Anterior cingulate cortex (tissue), 58 donors: ENCODE measurements at regions not wholly inside any gene's neighbourhood (a gene's known extent, or its start where the extent isn't known, plus 50 kb on each side); places are given as distances from the start of the nearest gene placed in this dataset.
"Not testable (repeated sequence)": the region's sequence is repeated elsewhere in the genome, so short reads cannot be mapped to it uniquely, and the experiment has no call there.

Experiments used
- DNase-seq, 58 donors: peaks; one replicate each; lab custom pipeline; 2025; lab: John Stamatoyannopoulos, UW

- DNase-seq = no peak
Observed at GRCh38 chr18:22690556-22690955, 242.6 kb upstream of the RBBP8 start.

DNA sequence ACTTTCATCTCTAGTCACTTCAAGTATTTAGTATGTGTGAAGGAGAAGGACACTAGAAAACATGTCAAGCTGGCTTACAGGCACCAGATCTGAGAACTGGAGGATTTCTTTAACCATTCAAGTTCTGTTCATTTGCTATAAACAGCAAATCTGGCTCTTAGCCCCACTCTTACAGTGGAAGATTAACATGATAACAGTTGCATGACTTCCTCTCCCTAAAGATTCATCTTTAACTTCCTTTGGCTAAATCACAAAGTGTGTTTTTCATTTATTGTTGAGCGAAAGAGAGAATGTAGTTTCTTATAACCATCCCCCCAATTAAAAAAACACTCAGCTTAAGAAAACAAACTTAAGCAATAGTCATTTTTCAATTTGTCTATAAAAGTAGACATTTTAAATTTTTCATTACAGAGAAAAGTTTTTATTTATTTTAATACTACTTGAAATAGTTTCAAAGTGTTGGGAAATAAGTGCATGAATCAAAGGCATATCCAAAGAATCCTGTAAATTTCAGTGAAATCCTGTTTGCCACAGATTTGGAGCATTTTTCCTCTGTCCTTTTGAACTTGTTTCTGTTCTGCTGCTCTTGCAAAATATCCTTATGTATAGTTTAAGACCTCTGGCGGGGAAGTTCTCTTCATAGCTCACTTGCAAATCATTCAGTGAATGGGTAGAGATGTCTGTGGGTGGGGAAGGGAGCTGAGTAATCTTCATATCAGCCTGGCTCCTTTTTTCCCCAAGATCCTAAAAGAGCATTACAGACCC, 241.0 kb upstream of the RBBP8 start:
- DNase-seq = no peak

GRCh38 chr18:22694954-22695353, 238.2 kb upstream of the RBBP8 start:
- no peak for DNase-seq

DNA sequence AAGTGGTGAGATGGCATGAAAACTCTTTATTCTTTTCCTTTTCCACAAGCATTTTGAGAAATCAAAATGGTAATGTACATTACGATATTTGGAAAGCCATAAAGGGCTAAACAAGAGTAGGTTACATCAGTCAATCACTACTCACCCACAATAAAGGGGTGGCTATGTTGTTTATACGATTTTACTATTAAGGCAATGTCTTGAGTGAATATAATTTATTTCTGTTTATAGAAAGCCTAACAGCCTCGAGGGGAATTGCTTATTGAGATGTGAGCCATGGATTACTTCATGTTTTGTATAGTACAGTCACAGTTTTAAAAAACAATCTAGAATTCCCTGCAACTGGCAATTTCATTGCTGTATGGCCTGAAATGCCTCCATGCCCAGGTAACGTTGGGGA, 237.5 kb upstream of the RBBP8 start:
- no peak for DNase-seq

GRCh38 chr18:22697561-22697960, 235.6 kb upstream of the RBBP8 start:
- DNase-seq = no peak

DNA sequence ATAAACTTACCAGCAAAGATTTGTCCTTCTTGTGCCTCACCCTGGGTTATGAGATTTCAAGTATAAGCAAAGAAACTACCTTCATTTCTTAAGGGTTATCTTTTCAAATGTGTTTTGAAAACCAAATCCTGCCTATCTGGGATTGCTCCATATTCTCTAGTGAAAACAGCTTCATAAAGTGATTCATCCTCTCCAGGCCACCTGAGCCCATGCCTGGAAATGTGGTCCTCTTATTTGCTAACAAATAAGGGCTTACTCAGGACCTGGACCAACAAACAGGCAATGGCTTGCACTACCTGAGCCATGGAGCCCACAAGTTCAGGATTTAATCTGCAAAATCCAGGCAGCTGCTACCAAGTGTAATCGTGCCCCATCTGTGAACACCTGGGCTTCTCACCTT, 234.4 kb upstream of the RBBP8 start:
- DNase-seq = no peak

- DNase-seq = no peak
Observed at GRCh38 chr18:22699629-22700028, 233.5 kb upstream of the RBBP8 start.

DNA sequence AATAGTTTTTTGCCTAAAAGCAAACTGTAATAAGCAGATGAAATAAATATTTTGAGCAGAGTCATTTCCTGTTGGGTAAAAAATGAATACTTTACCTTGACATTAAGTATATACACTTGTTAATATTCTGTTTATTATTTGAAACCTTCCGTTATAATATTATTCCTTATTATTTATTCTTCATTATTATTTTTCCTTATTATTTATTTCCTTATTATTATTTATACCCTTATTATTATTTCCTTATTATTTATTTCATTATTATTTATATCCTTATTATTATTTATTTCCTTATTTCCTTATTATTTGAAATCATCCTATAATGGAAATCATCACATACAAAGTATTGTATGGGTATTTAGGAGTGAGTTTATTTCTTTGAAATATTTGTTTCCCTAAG, 232.2 kb upstream of the RBBP8 start:
- no peak for DNase-seq

GRCh38 chr18:22701326-22701725, 231.8 kb upstream of the RBBP8 start:
- DNase-seq = no peak

- DNase-seq = no peak
Observed at GRCh38 chr18:22701795-22702194, 231.3 kb upstream of the RBBP8 start.

- DNase-seq = no peak
Observed at GRCh38 chr18:22702806-22703205, 230.3 kb upstream of the RBBP8 start.

DNA sequence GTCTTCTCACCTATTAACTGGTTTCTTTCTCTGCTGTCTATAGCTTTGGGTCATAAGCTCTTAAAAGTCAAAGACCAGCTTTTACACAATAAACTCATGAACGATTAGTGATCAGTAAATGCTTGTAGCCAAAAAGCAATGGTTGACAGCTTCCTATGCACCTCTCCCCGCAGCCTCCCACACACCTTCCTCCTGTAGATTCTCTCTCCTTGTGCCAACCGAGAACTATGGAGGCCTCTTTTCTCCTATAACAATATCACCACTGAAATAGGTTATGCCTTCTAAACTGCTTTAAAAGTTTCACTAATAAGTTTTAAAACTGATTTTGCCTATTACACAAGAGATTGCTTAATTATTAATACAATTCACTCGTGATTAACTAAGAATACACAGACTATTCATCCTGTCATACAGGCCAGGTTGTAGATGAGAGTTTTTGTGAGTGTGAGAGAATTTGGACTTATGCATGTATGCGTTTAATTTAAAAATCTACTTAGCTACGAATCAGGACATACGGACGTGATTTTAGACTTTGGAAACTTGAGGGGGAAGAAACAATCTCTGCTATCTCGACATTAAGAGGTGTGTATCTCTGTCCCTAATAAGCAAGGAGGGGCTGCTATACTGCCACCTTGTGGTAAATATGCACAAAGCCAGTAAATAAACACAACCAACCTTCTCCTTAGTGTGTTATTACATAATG, 229.1 kb upstream of the RBBP8 start:
- no peak for DNase-seq

DNA sequence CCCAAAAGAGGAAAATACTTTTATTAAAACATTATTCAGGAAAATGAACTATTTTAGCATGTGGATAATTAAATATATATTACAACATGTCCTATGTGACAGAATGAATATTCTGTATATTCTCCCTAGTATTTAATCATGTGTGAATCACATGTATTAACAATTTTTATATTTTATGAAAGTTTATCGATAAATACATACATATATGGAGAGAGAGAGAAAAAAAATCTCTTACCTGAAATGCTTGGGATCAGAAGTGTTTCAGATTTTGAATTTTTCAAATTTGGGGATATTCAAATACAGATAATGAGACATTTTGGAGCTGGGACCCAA, 228.6 kb upstream of the RBBP8 start:
- DNase-seq = no peak

GRCh38 chr18:22705328-22705727, 227.8 kb upstream of the RBBP8 start:
- no peak for DNase-seq

- not testable (repeated sequence) for DNase-seq
Observed at GRCh38 chr18:22706025-22706424, 227.1 kb upstream of the RBBP8 start.

- DNase-seq = no peak
Observed at GRCh38 chr18:22709288-22710060, 223.7 kb upstream of the RBBP8 start.

- DNase-seq = no peak
Observed at GRCh38 chr18:22710673-22711191, 222.4 kb upstream of the RBBP8 start.

DNA sequence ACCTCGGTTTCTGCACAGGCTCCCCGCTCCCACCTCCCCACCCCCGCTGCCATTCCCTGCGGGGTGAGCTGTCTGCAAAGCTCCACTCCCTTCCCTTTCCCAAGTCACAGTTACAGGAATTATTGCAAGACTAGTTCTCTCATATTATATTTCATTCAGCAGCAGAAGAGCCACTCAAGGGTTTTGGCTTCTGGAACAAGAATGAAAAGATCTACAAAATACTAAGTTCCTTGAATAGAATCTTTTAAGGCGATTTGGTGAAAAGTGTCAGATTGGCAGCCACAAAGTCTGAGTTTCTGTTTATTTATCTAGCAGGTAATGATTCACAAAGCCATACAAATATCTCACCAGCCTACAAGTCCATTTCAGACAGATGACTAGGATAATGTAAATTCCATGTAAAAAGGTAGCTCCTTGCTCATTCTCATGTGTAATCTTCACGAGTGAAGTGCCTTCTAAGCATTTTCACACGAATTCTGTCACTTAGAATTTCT, 221.9 kb upstream of the RBBP8 start:
- DNase-seq = no peak

DNA sequence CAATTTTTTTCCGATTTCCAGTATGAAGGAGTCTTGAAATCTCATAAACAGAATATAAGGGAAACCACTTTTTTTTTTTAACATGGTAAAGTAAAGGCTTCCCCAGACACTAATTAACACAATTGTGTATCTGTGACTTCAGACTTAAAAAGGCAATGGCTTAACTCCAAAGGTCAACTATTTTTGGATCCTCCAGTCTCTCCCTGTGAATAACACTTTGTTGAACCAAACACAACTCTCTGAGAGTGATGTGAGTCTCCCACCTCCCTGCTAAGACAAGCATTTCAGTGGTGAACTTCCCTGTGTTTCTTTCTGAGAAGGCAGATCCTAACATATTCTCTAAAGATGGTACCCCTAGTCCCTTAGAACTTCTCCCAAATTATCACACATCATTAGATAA, 219.6 kb upstream of the RBBP8 start:
- no peak for DNase-seq

GRCh38 chr18:22717536-22717935, 215.6 kb upstream of the RBBP8 start:
- DNase-seq = not testable (repeated sequence)

DNA sequence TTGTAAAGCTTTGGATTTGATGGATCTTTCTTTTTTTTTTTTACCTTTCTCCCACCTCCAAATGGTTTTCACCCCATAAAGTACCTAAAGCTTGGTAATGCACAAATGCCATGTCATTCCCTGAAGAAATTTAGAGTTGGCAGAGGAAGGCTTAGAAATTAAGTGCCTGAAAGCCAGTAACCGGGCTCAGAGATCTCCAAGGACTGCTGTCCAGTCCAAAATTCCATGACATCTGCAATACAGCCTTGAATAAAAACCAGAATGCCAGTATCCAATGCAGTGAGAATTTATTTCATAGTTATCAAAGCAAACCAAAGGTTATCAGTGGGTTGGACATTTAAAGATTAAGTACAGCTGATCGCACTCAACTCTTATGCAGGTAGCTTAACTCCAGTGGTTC, 209.9 kb upstream of the RBBP8 start:
- no peak for DNase-seq
